Right renal pelvis (tissue), 4 donors: ENCODE measurements at regions not wholly inside any gene's neighbourhood (a gene's known extent, or its start where the extent isn't known, plus 50 kb on each side); places are given as distances from the start of the nearest gene placed in this dataset.
"Not testable (repeated sequence)": the region's sequence is repeated elsewhere in the genome, so short reads cannot be mapped to it uniquely, and the experiment has no call there.

ENCODE experiments used
- DNase-seq, 4 donors: peaks; one replicate each; pipeline ENCODE4 v3.0.0-alpha.2; 2013; ENCODE audit warnings: low read depth in 4 of 4, low spot score in 3 of 4, missing footprints in 1 of 4

- DNase-seq = no peak
These were observed 84.5 kb upstream of the MANSC4 start for GRCh38 chr12:27864521-27864920.

GRCh38 chr12:27863839-27864238 is 83.8 kb upstream of the MANSC4 start:
- no peak for DNase-seq

- DNase-seq = peak; percentile 61 to 72 (median 66)
These were observed 81.6 kb upstream of the MANSC4 start for GRCh38 chr12:27861428-27862167.

- DNase-seq = no peak
These were observed 79.6 kb upstream of the MANSC4 start for GRCh38 chr12:27859648-27860047.

- not testable (repeated sequence) for DNase-seq
These were observed 77.0 kb upstream of the MANSC4 start for GRCh38 chr12:27857006-27857405.

GRCh38 chr12:27852742-27853141 is 72.7 kb upstream of the MANSC4 start:
- no peak for DNase-seq
